H1 (cell line): ENCODE measurements at regions not wholly inside any gene's neighbourhood (a gene's known extent, or its start where the extent isn't known, plus 50 kb on each side); places are given as distances from the start of the nearest gene placed in this dataset.

ENCODE experiments used
- CTCF ChIA-PET: fragments of 300-600 bp; sonication (Branson Sonifier 250); formaldehyde crosslinking; loops from one replicate; lab custom pipeline; 2021; ENCODE audit not compliant: partially characterized antibody; lab: Charles Lee
- POLR2A ChIA-PET: fragments of 300-600 bp; sonication (Branson Sonifier 250); formaldehyde crosslinking; loops from one replicate; lab custom pipeline; 2021; ENCODE audit warnings: inconsistent platforms; ENCODE audit not compliant: partially characterized antibody; lab: Charles Lee
- DNase-seq, 2 experiments: peaks; one replicate each; pipeline versions ENCODE4 v3.0.0 to v3.0.0-alpha.2; 2010 to 2022; ENCODE audit warnings: low spot score in 2 of 2, low read depth in 1 of 2, mixed read lengths in 1 of 2
- FAIRE-seq: peaks from 2 replicates; lab custom pipeline; 2011; peaks lifted over from hg19 to GRCh38; lab: Jason Lieb, UNC
- H2AFZ ChIP-seq: 2 replicates; pipeline ENCODE4 v1.8.1; 2012; ENCODE audit warnings: low read length, inconsistent platforms
- H2AK5ac ChIP-seq: 2 replicates; pipeline ENCODE4 v1.6.1; 2013; ENCODE audit warnings: low read depth, low read length
- H2BK120ac ChIP-seq: replicated peaks from 2 replicates; pipeline ENCODE3; 2013; ENCODE audit warnings: low read depth, low read length, inconsistent platforms
- H2BK12ac ChIP-seq: 2 replicates; pipeline ENCODE4 v1.6.1; 2013; ENCODE audit warnings: low read depth, low read length
- H2BK15ac ChIP-seq: 2 replicates; pipeline ENCODE4 v1.6.1; 2013; ENCODE audit warnings: low read length
- H2BK20ac ChIP-seq: 2 replicates; pipeline ENCODE4 v1.6.1; 2013; ENCODE audit warnings: low read length
- H2BK5ac ChIP-seq: 2 replicates; pipeline ENCODE4 v1.6.1; 2013; ENCODE audit warnings: low read depth, low read length
- H3K14ac ChIP-seq: 2 replicates; pipeline ENCODE4 v1.6.1; 2013; ENCODE audit warnings: inconsistent platforms; ENCODE audit not compliant: insufficient read length
- H3K18ac ChIP-seq: 2 replicates; pipeline ENCODE4 v1.6.1; 2013; ENCODE audit warnings: low read length; ENCODE audit errors: extremely low read depth
- H3K23ac ChIP-seq: 2 replicates; pipeline ENCODE4 v1.6.1; 2013; ENCODE audit warnings: inconsistent platforms; ENCODE audit not compliant: insufficient read length
- H3K23me2 ChIP-seq: 2 replicates; pipeline ENCODE4 v1.6.1; 2013; ENCODE audit warnings: low read depth, low read length
- H3K27ac ChIP-seq: 2 replicates; pipeline ENCODE4 v1.6.1; 2011; ENCODE audit warnings: low read depth, low read length, inconsistent platforms
- H3K27me3 ChIP-seq, 4 experiments: replicated peaks in 1 of 4; 1 replicate in 1 of 4; 2 replicates in 3 of 4; pipeline versions ENCODE4 v1.6.1 to v1.8.1; 2011 to 2013; ENCODE audit warnings: low read length in 3 of 4, mild to moderate bottlenecking in 3 of 4, inconsistent platforms in 2 of 4, mixed read lengths in 2 of 4, moderate library complexity in 1 of 4; ENCODE audit not compliant: control insufficient read depth in 3 of 4, insufficient read depth in 3 of 4; ENCODE audit errors: extremely low read depth in 1 of 4
- H3K36me3 ChIP-seq, 4 experiments: 2 replicates each; pipeline versions ENCODE4 v1.6.1 to v1.8.1; 2011 to 2013; ENCODE audit warnings: mild to moderate bottlenecking in 4 of 4, low read length in 3 of 4, moderate library complexity in 2 of 4, control low read depth in 1 of 4, inconsistent platforms in 1 of 4; ENCODE audit not compliant: insufficient read depth in 4 of 4, control insufficient read depth in 2 of 4
- H3K4ac ChIP-seq: replicated peaks from 2 replicates; pipeline ENCODE3; 2013; ENCODE audit warnings: low read length, low read depth, mixed read lengths, inconsistent platforms; ENCODE audit not compliant: insufficient read length
- H3K4me1 ChIP-seq, 4 experiments: replicated peaks in 1 of 4; 1 replicate in 1 of 4; 2 replicates in 3 of 4; pipeline versions ENCODE4 v1.6.1 to v1.8.1; 2011 to 2013; ENCODE audit warnings: low read length in 3 of 4, inconsistent platforms in 2 of 4, mixed read lengths in 1 of 4; ENCODE audit not compliant: insufficient read depth in 4 of 4, control insufficient read depth in 3 of 4
- H3K4me2 ChIP-seq, 2 experiments: 2 replicates each; pipeline versions ENCODE4 v1.6.1 to v1.8.1; 2011 to 2013; ENCODE audit warnings: low read depth in 2 of 2, low read length in 2 of 2, control low read depth in 1 of 2, inconsistent platforms in 1 of 2, mild to moderate bottlenecking in 1 of 2; ENCODE audit not compliant: insufficient read depth in 1 of 2
- H3K4me3 ChIP-seq, 4 experiments: fragments of 200-600, 300-600 bp in 1 of 4; sonication (generic), shearing (Covaris generic), sonication (Bioruptor Twin) in 1 of 4; 2 replicates each; pipeline versions ENCODE4 v1.5.1 to v1.8.1; 2011 to 2016; ENCODE audit warnings: low read length in 4 of 4, low read depth in 3 of 4, control low read depth in 2 of 4, inconsistent platforms in 2 of 4, mild to moderate bottlenecking in 2 of 4, mixed read lengths in 1 of 4, moderate library complexity in 1 of 4; ENCODE audit not compliant: insufficient read depth in 2 of 4; ENCODE audit errors: extremely low read depth in 1 of 4
- H3K56ac ChIP-seq: replicated peaks from 2 replicates; pipeline ENCODE3; 2013; ENCODE audit warnings: low read depth, mild to moderate bottlenecking, mixed read lengths, low read length, inconsistent platforms; ENCODE audit not compliant: insufficient read length
- H3K79me1 ChIP-seq: 2 replicates; pipeline ENCODE4 v1.6.1; 2013; ENCODE audit warnings: low read depth, low read length, control low read depth
- H3K79me2 ChIP-seq, 2 experiments: 2 replicates each; pipeline versions ENCODE4 v1.6.1 to v1.8.1; 2012 to 2013; ENCODE audit warnings: low read length in 2 of 2, mild to moderate bottlenecking in 2 of 2, inconsistent platforms in 1 of 2; ENCODE audit not compliant: insufficient read depth in 2 of 2, control insufficient read depth in 1 of 2
- H3K9ac ChIP-seq, 4 experiments: replicated peaks in 1 of 4; 1 replicate in 1 of 4; 2 replicates in 3 of 4; pipeline versions ENCODE4 v1.6.1 to v1.8.1; 2011 to 2013; ENCODE audit warnings: low read depth in 3 of 4, low read length in 3 of 4, control low read depth in 2 of 4, mild to moderate bottlenecking in 2 of 4, moderate library complexity in 2 of 4, inconsistent platforms in 1 of 4; ENCODE audit errors: extremely low read depth in 1 of 4
- H3K9me3 ChIP-seq, 2 experiments: 2 replicates each; pipeline versions ENCODE4 v1.6.1 to v1.8.1; 2012 to 2013; ENCODE audit warnings: mild to moderate bottlenecking in 2 of 2, moderate library complexity in 2 of 2, control low read depth in 1 of 2, inconsistent platforms in 1 of 2, low read depth in 1 of 2, low read length in 1 of 2, mixed read lengths in 1 of 2; ENCODE audit not compliant: insufficient read depth in 2 of 2
- H4K20me1 ChIP-seq, 2 experiments: replicated peaks in 1 of 2; 2 replicates each; pipeline versions ENCODE3 to v1.8.1; 2011 to 2013; ENCODE audit warnings: inconsistent platforms in 2 of 2, low read length in 2 of 2, mild to moderate bottlenecking in 1 of 2; ENCODE audit not compliant: insufficient read depth in 2 of 2, control insufficient read depth in 1 of 2
- H4K5ac ChIP-seq: 2 replicates; pipeline ENCODE4 v1.6.1; 2013; ENCODE audit warnings: low read length, low read depth, mixed read lengths, inconsistent platforms; ENCODE audit not compliant: insufficient read length
- H4K8ac ChIP-seq: 2 replicates; pipeline ENCODE4 v1.8.0; 2013; ENCODE audit warnings: mild to moderate bottlenecking, moderate library complexity, low read length, inconsistent platforms; ENCODE audit not compliant: insufficient read depth; ENCODE audit errors: extremely low read depth
- H4K91ac ChIP-seq: replicated peaks from 2 replicates; pipeline ENCODE3; 2013; ENCODE audit warnings: low read length, mixed read lengths, inconsistent platforms; ENCODE audit not compliant: insufficient read length
- JUND ChIP-seq: IDR thresholded peaks from 2 replicates; pipeline ENCODE4 v1.6.1; 2011; ENCODE audit warnings: mild to moderate bottlenecking, improper control_type of control experiment, low read length
- POLR2A ChIP-seq, 2 experiments: IDR thresholded peaks; 1 replicate in 1 of 2; 2 replicates in 1 of 2; pipeline ENCODE4 v1.6.1; 2011; ENCODE audit warnings: low read depth in 2 of 2, low read length in 2 of 2, mild to moderate bottlenecking in 2 of 2; ENCODE audit errors: control extremely low read depth in 1 of 2
- RFX5 ChIP-seq: IDR thresholded peaks from 2 replicates; pipeline ENCODE4 v1.6.1; 2011; ENCODE audit warnings: low read depth, low read length, improper control_type of control experiment, borderline replicate concordance
- TBP ChIP-seq: IDR thresholded peaks from 2 replicates; pipeline ENCODE4 v1.6.1; 2011; ENCODE audit warnings: low read depth, low read length, improper control_type of control experiment
- WGBS, 2 experiments: shearing (Covaris generic) in 1 of 2; methylation state at CpG; one replicate each; pipeline versions ENCODE4 v1.1.6 to v1.1.7; 2013 to 2015; ENCODE audit warnings: low lambda C conversion rate in 2 of 2, mixed read lengths in 2 of 2, inconsistent platforms in 1 of 2, low coverage in 1 of 2, missing lambda C conversion rate in 1 of 2; ENCODE audit not compliant: insufficient replicate concordance in 2 of 2, insufficient coverage in 1 of 2, insufficient read length in 1 of 2; ENCODE audit errors: extremely low coverage in 1 of 2, missing lambda C conversion rate in 1 of 2; 5-methylcytosine and 5-hydroxymethylcytosine counted together

DNA sequence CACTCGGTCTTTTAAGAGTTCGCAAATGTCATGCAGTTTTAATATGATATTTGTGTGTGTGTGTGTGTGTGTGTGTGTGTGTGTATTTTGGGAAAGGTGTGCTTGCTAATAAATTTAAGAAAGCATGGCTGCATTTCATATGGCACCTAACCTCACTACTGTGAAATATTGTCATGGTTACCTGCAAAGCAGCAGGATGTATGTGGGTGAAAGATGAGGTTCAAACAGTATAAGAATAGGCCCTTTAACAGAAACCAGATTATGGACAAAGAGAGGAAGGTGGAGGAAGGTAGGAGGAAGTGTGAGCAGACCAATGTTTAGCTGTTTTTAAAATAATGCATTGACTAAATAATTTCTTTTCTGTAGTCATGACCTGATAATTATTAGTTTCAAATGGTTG, 73.5 kb upstream of the CACNA2D1 start:
- no peaks in the 10 kb centered on the region for H3K79me1 ChIP-seq
- no peak overlapping the region for H3K4ac ChIP-seq
- no peak overlapping the region for H2BK120ac ChIP-seq
- no peaks in the 10 kb centered on the region for H3K23me2 ChIP-seq
- no peak overlapping the region for H2AFZ ChIP-seq
- no peak overlapping the region for H2BK20ac ChIP-seq
- H3K4me1 ChIP-seq, result no peaks in the 10 kb centered on the region
- no peak for FAIRE-seq
- ChIA-PET CTCF (interaction anchor here (1.0 kb wide), 1 partner anchor 10 kb away, joined by 3 read pairs; no protein-coding TSS in a partner anchor), POLR2A (no interaction called here)
- 100% methylated on average over 2 of the region's 2 CpGs; no CpG with 5 or more reads in 1 of the 2 experiments for WGBS, 2 experiments
- no peaks in the 10 kb centered on the region for H4K20me1 ChIP-seq
- H3K9me3 ChIP-seq, result no peaks in the 10 kb centered on the region
- no peak overlapping the region for H2AK5ac ChIP-seq
- TF ChIP-seq POLR2A (IDR thresholded peaks at IDR 0.05; ENCODE audit: control extremely low read depth in 1 of 2, low read depth in 2 of 2, low read length in 2 of 2) (no peak), TBP (no peak), JUND (no peak), RFX5 (no peak)
- H3K36me3 ChIP-seq, result no peaks in the 10 kb centered on the region
- H3K56ac ChIP-seq, result no peak overlapping the region
- no peaks in the 10 kb centered on the region for H3K79me2 ChIP-seq
- H3K4me3 ChIP-seq, result no peak overlapping the region
- no peak overlapping the region for H4K8ac ChIP-seq
- no peak overlapping the region for H4K5ac ChIP-seq
- no peaks in the 10 kb centered on the region for H3K27me3 ChIP-seq
- no peak overlapping the region for H2BK5ac ChIP-seq
- no peak overlapping the region for H3K9ac ChIP-seq
- no peak overlapping the region for H3K4me2 ChIP-seq
- H2BK15ac ChIP-seq, result no peak overlapping the region
- no peak overlapping the region for H3K14ac ChIP-seq
- DNase-seq, result no peak
- H3K23ac ChIP-seq, result no peak overlapping the region
- no peak overlapping the region for H3K27ac ChIP-seq
- no peak overlapping the region for H2BK12ac ChIP-seq
- no peak overlapping the region for H4K91ac ChIP-seq
- H3K18ac ChIP-seq, result no peak overlapping the region
